DMS53 treated with DMSO at 0.1 percent for 48 hours (cell line): ENCODE measurements at regions not wholly inside any gene's neighbourhood (a gene's known extent, or its start where the extent isn't known, plus 50 kb on each side); places are given as distances from the start of the nearest gene placed in this dataset.
"Not testable (repeated sequence)": the region's sequence is repeated elsewhere in the genome, so short reads cannot be mapped to it uniquely, and the experiment has no call there.

Experiments
- DNase-seq: peaks from one replicate; lab custom pipeline; 2025; ENCODE audit not compliant: unreplicated experiment; lab: John Stamatoyannopoulos, UW

DNA sequence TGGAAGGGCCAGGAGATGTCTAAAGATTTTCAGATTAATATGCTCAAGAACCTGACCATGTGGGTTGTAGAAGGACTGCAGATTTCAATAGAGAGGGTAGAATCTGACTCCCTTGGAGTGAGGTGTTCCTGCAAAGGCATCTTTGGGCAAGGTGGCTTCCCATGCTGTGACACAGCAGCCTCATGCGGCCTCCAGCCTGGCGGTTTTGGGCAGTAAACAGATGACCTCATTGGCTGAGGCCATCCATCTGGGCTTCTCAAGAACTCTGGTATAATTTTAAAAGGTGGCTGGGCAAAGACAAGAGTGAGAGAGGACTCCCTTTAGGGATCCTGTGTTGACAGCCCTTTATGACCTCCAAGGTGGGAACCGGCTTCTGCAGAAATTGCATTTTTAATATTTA, 90.3 kb upstream of the ERCC6L2 start:
- no peak for DNase-seq

GRCh38 chr9:95784318-95784717, 91.2 kb upstream of the ERCC6L2 start:
- DNase-seq = no peak

- no peak for DNase-seq
These were observed 92.0 kb upstream of the ERCC6L2 start for GRCh38 chr9:95783426-95783975.

DNA sequence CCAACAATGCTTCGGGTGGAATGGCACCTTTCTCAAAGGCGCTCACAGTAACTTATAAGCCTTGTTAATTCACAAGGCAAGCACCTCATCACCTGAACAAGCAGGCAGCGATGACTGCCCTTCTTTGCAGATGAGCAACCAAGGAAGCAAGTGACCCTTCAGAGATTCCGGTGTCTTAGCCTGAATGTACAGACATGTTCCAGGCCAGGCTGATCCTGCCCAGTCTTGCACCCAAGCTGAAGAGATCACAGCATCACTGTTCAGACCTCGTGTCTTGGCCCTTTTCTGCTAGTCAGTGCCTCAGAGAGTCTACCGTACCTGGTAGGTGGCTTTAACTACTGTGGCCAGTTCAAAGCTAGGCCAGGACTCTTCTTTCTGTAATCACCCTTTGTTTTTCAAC, 94.7 kb upstream of the ERCC6L2 start:
- no peak for DNase-seq

- DNase-seq = no peak
These were observed 95.4 kb upstream of the ERCC6L2 start for GRCh38 chr9:95780121-95780520.

DNA sequence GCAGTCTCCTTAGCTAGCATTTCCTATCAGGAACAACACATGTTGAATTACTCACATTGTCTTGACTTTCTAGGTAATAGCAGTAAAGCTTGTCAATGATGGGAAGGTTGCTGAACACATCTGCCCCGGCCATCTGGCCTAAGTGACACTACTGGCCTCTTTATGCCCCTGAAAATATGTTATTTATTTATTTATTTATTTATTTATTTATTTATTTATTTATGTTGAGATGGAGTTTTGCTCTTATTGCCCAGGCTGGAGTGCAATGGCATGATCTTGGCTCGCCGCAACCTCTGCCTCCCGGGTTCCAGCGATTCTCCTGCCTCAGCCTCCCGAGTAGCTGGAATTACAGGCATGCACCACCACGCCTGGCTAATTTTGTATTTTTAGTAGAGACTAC, 95.9 kb upstream of the ERCC6L2 start:
- not testable (repeated sequence) for DNase-seq

DNA sequence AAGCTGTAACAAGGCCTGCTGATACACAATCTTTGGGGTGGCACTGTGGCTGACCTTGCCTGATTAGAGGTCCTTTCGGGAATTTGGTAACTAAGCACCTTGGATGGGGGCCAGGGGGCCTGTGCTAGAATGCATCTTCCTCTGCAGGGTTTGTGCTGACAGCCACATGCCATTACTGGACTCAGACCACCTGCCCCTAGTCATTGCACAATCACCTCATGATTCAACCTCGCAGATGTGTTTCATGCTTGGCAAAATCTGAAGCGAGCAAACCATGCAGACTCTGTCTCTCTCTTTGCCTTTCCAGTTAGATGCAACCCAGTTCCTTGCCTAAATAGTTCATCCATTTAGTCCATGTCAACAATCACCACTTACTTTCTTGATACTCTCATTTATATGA, 96.5 kb upstream of the ERCC6L2 start:
- DNase-seq = no peak

DNA sequence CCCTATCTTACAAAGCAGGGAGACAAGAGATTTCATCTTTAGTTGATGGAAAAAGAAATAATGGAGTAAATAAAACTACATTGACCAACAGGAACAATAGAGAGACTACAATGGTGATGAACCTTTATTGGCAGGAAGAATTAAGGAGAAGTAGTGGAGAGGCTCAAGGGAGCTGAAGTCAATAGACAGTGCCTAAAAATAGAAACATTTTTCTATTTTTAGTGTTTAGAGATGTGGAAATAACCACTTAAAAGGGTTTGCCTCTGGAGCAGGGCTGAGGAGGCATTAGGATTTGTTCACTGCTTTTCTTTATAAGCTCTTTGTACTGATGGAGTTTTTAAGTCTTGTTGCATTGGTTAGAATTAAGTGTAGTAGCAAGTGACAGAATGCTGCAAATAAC, 98.4 kb upstream of the ERCC6L2 start:
- no peak for DNase-seq

GRCh38 chr9:95776176-95776575, 99.3 kb upstream of the ERCC6L2 start:
- no peak for DNase-seq

DNA sequence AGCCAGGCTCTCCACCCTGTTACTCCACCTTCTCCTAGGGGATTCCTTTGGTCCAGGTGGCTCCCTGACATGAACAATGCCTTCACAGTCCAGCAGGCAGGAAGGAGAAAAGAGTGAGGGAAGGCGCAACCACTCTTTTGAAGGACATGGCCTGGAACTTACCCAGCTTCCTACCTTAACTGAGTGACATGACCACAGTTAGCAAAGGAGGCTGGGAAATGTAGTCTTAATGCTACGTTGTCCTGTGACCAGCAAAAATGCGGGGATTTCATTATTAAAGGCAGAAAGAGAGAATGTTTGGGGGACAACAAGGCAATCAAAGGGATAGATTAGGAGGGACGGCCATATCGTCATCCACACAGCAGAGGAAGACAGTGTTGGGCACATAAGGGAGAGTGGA, 100.3 kb upstream of the ERCC6L2 start:
- DNase-seq = no peak

- no peak for DNase-seq
These were observed 102.5 kb upstream of the ERCC6L2 start for GRCh38 chr9:95773053-95773418.

GRCh38 chr9:95772320-95773052, 103.0 kb upstream of the ERCC6L2 start:
- DNase-seq = no peak

GRCh38 chr9:95771556-95772246, 103.8 kb upstream of the ERCC6L2 start:
- DNase-seq = no peak

DNA sequence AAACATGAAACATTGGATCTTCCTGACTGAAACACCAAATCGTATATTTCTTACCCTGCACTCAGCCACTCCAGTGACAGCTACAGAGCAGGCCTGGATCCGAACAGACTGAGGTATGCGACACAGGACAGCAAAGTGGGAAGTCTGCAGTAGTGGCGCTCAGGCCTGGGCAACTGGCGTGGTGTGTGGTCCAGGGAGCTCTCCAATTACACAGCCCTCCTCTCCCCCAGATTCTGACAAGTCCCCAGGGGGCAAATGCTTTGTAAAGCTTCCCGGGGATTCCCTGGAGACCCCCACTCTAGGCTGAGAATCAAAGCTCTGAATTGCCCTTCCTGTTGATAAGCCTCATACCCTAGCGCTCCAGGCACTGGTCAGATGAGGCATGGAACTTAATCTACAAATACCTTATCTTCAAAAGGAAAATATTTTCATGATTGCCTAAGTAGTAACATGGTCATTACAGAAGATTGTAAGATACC, 104.8 kb upstream of the ERCC6L2 start:
- DNase-seq = no peak

DNA sequence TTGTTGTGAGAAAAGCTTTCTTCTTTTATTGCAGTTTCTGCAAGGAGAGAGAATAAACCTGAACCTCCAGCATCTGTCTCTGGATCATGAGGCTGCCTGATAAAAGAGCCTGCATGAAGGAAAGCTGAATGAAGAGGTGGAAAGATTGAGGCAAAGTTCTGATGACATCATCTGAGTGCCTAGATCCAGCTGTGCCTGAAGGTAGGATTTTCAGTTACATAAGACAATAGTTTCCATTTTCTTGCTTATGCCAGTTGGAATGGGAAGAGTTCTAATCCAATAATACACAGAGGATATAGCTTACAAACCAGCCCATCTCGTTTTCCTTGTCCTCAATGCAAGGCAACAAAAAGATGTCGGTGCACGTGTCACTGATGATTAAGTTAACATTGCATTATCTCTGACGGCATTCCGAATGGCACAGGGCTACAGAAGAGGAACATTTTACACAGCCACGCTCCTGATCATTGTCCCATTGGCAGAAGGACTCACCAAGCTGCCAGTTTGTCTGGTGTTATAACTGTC, 105.5 kb upstream of the ERCC6L2 start:
- DNase-seq = no peak

GRCh38 chr9:95769473-95769872, 106.0 kb upstream of the ERCC6L2 start:
- no peak for DNase-seq

- DNase-seq = no peak
These were observed 108.6 kb upstream of the ERCC6L2 start for GRCh38 chr9:95766906-95767305.

DNA sequence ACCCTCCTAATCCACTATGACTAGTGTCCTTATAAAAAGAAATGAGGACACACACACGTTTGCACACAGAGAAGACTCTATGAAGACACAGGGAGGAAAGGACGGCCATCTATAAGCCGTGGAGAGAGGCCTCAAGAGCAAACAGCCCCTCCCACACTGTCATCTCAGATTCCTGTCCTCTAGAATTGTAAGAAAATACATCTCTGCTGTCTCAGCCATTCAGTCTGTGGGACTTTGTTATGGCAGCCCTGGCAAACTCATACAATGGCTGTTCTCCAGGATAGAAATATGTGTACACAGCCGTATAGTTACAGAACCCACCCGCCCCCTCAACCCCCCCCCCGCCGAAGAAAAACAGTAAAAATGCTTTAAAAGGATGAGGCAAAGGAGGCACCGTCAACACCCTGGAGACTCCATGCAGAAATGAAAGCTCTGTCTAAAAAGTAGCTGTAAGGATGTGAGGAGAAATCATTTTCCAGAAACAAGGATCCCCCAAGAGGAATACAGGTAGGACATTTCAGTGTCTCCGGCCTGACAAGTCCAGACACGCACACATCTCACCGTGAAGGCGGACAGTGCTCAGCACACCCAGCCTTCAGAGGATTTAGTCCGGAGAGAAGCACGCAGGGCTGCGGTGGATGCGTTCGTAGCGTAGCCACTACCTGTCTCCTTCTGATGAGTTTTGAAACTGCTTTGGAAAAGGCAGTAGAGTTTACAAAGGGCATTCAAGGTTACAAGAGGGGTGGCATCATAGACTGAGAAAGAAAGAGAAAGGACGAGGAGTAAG, 110.8 kb upstream of the ERCC6L2 start:
- peak; percentile 1 for DNase-seq

DNA sequence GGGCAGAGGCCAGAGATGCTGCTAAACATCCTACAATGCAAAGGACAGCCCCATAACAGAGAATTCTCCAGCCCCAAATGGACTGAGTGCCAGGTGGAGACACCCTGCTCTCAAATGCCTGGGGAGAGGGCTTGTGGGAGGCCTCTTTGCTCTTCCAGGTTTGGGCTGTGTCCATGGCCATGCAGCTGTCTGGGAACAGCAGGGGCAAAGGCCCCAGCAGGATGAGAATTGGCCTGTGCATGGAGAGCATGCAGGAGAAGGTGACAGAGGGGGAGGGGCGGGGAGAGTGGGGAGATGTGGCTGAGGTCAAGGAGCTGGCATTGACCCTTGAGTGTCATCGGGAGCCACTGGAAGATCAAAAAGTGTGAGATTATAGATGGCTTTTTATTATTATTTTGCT, 111.5 kb upstream of the ERCC6L2 start:
- DNase-seq = no peak

DNA sequence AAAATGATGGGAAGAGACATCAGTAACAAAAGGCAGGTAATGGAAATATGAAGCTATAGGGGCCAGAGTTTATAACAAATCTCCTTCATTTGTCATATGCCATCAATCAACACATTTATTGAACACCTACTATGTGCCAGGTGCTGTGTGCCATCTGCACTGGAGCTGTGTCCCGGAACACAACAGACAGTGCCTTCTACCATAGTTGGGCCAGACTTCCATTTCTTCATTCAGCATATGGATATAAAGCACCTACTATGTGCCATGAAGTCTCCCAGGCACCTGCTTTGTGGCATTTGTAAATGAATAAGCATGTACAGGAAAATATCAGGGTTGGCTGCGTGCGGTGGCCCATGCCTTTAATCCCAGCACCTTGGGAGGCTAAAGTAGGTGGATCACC, 112.5 kb upstream of the ERCC6L2 start:
- no peak for DNase-seq

GRCh38 chr9:95762322-95762721, 113.2 kb upstream of the ERCC6L2 start:
- no peak for DNase-seq
